ENCODE measurements at regions not wholly inside any gene's neighbourhood (a gene's known extent, or its start where the extent isn't known, plus 50 kb on each side); places are given as distances from the start of the nearest gene placed in this dataset.
"Not testable (repeated sequence)": the region's sequence is repeated elsewhere in the genome, so short reads cannot be mapped to it uniquely, and the experiment has no call there.

DNA sequence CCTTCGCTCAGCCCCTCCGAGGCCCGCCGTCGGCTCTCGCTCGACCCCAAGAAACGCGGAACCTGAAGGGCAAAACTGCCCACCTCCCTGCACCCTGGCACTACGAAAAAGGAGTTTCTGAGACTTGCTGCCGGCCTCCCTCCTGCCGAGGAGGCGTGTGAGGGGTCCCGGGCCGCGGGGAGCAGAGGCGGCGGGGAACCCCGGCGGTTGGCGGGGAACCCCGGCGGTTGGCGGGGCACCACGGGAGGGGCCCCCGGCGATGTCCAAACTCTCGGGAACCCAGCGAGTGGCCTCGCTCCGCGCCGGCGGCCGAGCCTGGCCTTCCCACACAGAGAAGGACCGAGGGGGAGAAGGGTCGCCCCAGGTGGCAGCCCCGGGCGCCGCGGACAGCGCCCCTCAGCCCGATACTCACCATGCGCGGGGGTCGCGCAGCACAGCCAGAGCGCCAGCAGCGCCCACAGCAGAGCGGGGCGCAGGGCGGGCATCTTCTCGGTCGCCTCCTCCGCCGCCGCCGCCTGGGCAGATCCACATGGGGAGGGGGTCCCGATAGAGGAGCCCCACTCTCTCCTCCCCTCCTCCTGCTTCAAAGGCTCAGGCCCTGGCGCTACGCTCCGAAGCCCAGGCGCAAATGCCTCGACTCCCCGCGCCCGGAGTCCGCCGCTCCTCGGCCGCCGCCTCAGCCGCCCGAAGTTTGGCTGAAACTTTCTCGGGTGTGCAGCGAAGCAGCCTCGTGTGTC, 69.4 kb upstream of the NUDT4B start:
- not testable (repeated sequence) for H3K4me1 ChIP-seq (ENCODE audit: control insufficient read depth, insufficient read depth, low read length); H3K27ac ChIP-seq (ENCODE audit: low read depth, low read length); H3K27me3 ChIP-seq (ENCODE audit: control insufficient read depth, insufficient read depth, low read length); H3K9me3 ChIP-seq (ENCODE audit: control insufficient read depth, insufficient read depth, low read length); H3K36me3 ChIP-seq (ENCODE audit: control insufficient read depth, insufficient read depth, low read length); H3K9ac ChIP-seq (ENCODE audit: low read depth, low read length)
- peak overlapping the region; percentile 21; the same call in 1 of the 2 replicates for H3K4me3 ChIP-seq (ENCODE audit: low read depth, low read length)

GRCh38 chr1:148679787-148680326, 68.7 kb upstream of the NUDT4B start:
- H3K27me3 ChIP-seq (ENCODE audit: control insufficient read depth, insufficient read depth, low read length); H3K9me3 ChIP-seq (ENCODE audit: control insufficient read depth, insufficient read depth, low read length); H3K27ac ChIP-seq (ENCODE audit: low read depth, low read length); H3K4me1 ChIP-seq (ENCODE audit: control insufficient read depth, insufficient read depth, low read length); H3K36me3 ChIP-seq (ENCODE audit: control insufficient read depth, insufficient read depth, low read length); H3K9ac ChIP-seq (ENCODE audit: low read depth, low read length); H3K4me3 ChIP-seq (ENCODE audit: low read depth, low read length): not testable (repeated sequence)

- not testable (repeated sequence) for H3K27ac ChIP-seq (ENCODE audit: low read depth, low read length); H3K36me3 ChIP-seq (ENCODE audit: control insufficient read depth, insufficient read depth, low read length); H3K9me3 ChIP-seq (ENCODE audit: control insufficient read depth, insufficient read depth, low read length); H3K4me3 ChIP-seq (ENCODE audit: low read depth, low read length); H3K9ac ChIP-seq (ENCODE audit: low read depth, low read length); H3K27me3 ChIP-seq (ENCODE audit: control insufficient read depth, insufficient read depth, low read length); H3K4me1 ChIP-seq (ENCODE audit: control insufficient read depth, insufficient read depth, low read length)
Measured at GRCh38 chr1:148686735-148687134, 61.8 kb upstream of the NUDT4B start.

GRCh38 chr1:148687376-148687775, 61.2 kb upstream of the NUDT4B start:
- not testable (repeated sequence) for H3K27me3 ChIP-seq (ENCODE audit: control insufficient read depth, insufficient read depth, low read length); H3K9ac ChIP-seq (ENCODE audit: low read depth, low read length); H3K27ac ChIP-seq (ENCODE audit: low read depth, low read length); H3K4me3 ChIP-seq (ENCODE audit: low read depth, low read length); H3K36me3 ChIP-seq (ENCODE audit: control insufficient read depth, insufficient read depth, low read length); H3K9me3 ChIP-seq (ENCODE audit: control insufficient read depth, insufficient read depth, low read length); H3K4me1 ChIP-seq (ENCODE audit: control insufficient read depth, insufficient read depth, low read length)
